H1 (cell line): ENCODE measurements at regions not wholly inside any gene's neighbourhood (a gene's known extent, or its start where the extent isn't known, plus 50 kb on each side); places are given as distances from the start of the nearest gene placed in this dataset.

Experiments used
- BACH1 ChIP-seq: IDR thresholded peaks from 2 replicates; pipeline ENCODE4 v1.6.1; 2012; ENCODE audit warnings: low read length, improper control_type of control experiment
- CEBPB ChIP-seq: IDR thresholded peaks from 2 replicates; pipeline ENCODE4 v1.6.1; 2012; ENCODE audit warnings: low read depth, low read length
- CREB1 ChIP-seq: IDR thresholded peaks from 2 replicates; pipeline ENCODE4 v1.6.1; 2012; ENCODE audit warnings: inconsistent platforms
- CTCF ChIP-seq, 3 experiments: IDR thresholded peaks; 1 replicate in 2 of 3; 2 replicates in 1 of 3; pipeline versions ENCODE4 v1.5.1 to v1.6.1; 2011; ENCODE audit warnings: low read length in 3 of 3, mild to moderate bottlenecking in 3 of 3, inconsistent platforms in 2 of 3, low read depth in 1 of 3, moderate library complexity in 1 of 3; ENCODE audit not compliant: insufficient read depth in 1 of 3; ENCODE audit errors: control extremely low read depth in 1 of 3
- EGR1 ChIP-seq: IDR thresholded peaks from 2 replicates; pipeline ENCODE4 v1.6.1; 2011; ENCODE audit warnings: low read depth, low read length, borderline replicate concordance
- EZH2 ChIP-seq: fragments of 200-600 bp; sonication (generic); IDR thresholded peaks from 2 replicates; pipeline ENCODE4 v1.7.1; 2012; ENCODE audit warnings: low read depth, mild to moderate bottlenecking, moderate library complexity, low read length, inconsistent platforms; ENCODE audit not compliant: severe bottlenecking
- KDM1A ChIP-seq: fragments of 200-600, 300-600 bp; sonication (generic); IDR thresholded peaks from 2 replicates; pipeline ENCODE4 v1.7.1; 2016; ENCODE audit warnings: mild to moderate bottlenecking, low read length, borderline replicate concordance
- POLR2AphosphoS5 ChIP-seq: IDR thresholded peaks from 2 replicates; pipeline ENCODE4 v1.6.1; 2011; ENCODE audit warnings: low read depth, low read length
- RBBP5 ChIP-seq: IDR thresholded peaks from 2 replicates; pipeline ENCODE4 v1.7.1; 2012; ENCODE audit warnings: low read depth, mild to moderate bottlenecking, inconsistent platforms, low read length, moderate library complexity, borderline replicate concordance
- TAF1 ChIP-seq: IDR thresholded peaks from 2 replicates; pipeline ENCODE4 v1.6.1; 2011; ENCODE audit warnings: mild to moderate bottlenecking, low read depth, low read length
- TF ChIP-seq, protein P1 (sequence below): IDR thresholded peaks from 2 replicates; pipeline ENCODE4 v1.6.1; 2012; ENCODE audit warnings: inconsistent platforms

GRCh38 chr4:58136604-58137003, 1026.4 kb upstream of the IGFBP7 start:
- no peak for TF ChIP-seq EZH2
- TF ChIP-seq CEBPB: no peak
- TF ChIP-seq TAF1: no peak
- no peak for TF ChIP-seq CTCF (IDR thresholded peaks at IDR 0.05; ENCODE audit: control extremely low read depth in 1 of 3, insufficient read depth in 1 of 3, low read depth in 1 of 3, low read length in 3 of 3)
- TF ChIP-seq, protein P1, sequence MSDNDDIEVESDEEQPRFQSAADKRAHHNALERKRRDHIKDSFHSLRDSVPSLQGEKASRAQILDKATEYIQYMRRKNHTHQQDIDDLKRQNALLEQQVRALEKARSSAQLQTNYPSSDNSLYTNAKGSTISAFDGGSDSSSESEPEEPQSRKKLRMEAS: no peak
- no peak for TF ChIP-seq RBBP5
- TF ChIP-seq CREB1: no peak
- no peak for TF ChIP-seq EGR1
- TF ChIP-seq KDM1A: no peak
- no peak for TF ChIP-seq POLR2AphosphoS5
- TF ChIP-seq BACH1: no peak
